ENCODE measurements at regions not wholly inside any gene's neighbourhood (a gene's known extent, or its start where the extent isn't known, plus 50 kb on each side); places are given as distances from the start of the nearest gene placed in this dataset.

- H3K27ac ChIP-seq (ENCODE audit: low read depth, low read length): no peak overlapping the region
- 94% methylated on average over 7 of the region's 9 CpGs; no CpG with 5 or more reads in 1 of the 2 experiments for WGBS, 2 experiments (ENCODE audit: extremely low coverage in 1 of 2, insufficient coverage in 1 of 2, insufficient read length in 1 of 2, insufficient replicate concordance in 2 of 2, low coverage in 1 of 2, low lambda C conversion rate in 2 of 2, missing lambda C conversion rate in 1 of 2)
- H3K36me3 ChIP-seq (ENCODE audit: control insufficient read depth in 2 of 4, insufficient read depth in 4 of 4, low read length in 3 of 4): no peaks in the 10 kb centered on the region
- no peak overlapping the region for H2BK20ac ChIP-seq (ENCODE audit: low read length)
- H2AFZ ChIP-seq (ENCODE audit: low read length): no peak overlapping the region
- no peak overlapping the region for H3K18ac ChIP-seq (ENCODE audit: extremely low read depth, low read length)
- no peaks in the 10 kb centered on the region for H3K4me1 ChIP-seq (replicated peaks in 1 of 4; ENCODE audit: control insufficient read depth in 3 of 4, insufficient read depth in 4 of 4, low read length in 3 of 4)
- ChIA-PET CTCF (ENCODE audit: partially characterized antibody) (interaction anchor here (1.2 kb wide), 1 partner anchor 999 kb away, joined by 3 read pairs; no protein-coding TSS in a partner anchor), POLR2A (ENCODE audit: partially characterized antibody) (no interaction called here)
- H3K56ac ChIP-seq (replicated peaks; ENCODE audit: insufficient read length, low read depth, low read length): no peak overlapping the region
- no peak overlapping the region for H3K4ac ChIP-seq (replicated peaks; ENCODE audit: insufficient read length, low read depth, low read length)
- H4K5ac ChIP-seq (ENCODE audit: insufficient read length, low read depth, low read length): no peak overlapping the region
- no peaks in the 10 kb centered on the region for H3K9me3 ChIP-seq (ENCODE audit: insufficient read depth in 2 of 2, low read depth in 1 of 2, low read length in 1 of 2)
- no peaks in the 10 kb centered on the region for H3K27me3 ChIP-seq (replicated peaks in 1 of 4; ENCODE audit: control insufficient read depth in 3 of 4, extremely low read depth in 1 of 4, insufficient read depth in 3 of 4, low read length in 3 of 4)
- no peaks in the 10 kb centered on the region for H3K79me2 ChIP-seq (ENCODE audit: control insufficient read depth in 1 of 2, insufficient read depth in 2 of 2, low read length in 2 of 2)
- peaks cover 0 to 2% of the 10 kb centered on the region in 2 experiments for H4K20me1 ChIP-seq (replicated peaks in 1 of 2; ENCODE audit: control insufficient read depth in 1 of 2, insufficient read depth in 2 of 2, low read length in 2 of 2)
- H3K23ac ChIP-seq (ENCODE audit: insufficient read length): no peak overlapping the region
- no peak overlapping the region for H4K8ac ChIP-seq (ENCODE audit: extremely low read depth, insufficient read depth, low read length)
- H3K9ac ChIP-seq (replicated peaks in 1 of 4; ENCODE audit: extremely low read depth in 1 of 4, low read depth in 3 of 4, low read length in 3 of 4): no peak overlapping the region
- no peak overlapping the region for H2BK15ac ChIP-seq (ENCODE audit: low read length)
- DNase-seq (ENCODE audit: low read depth in 1 of 2, low spot score in 2 of 2) (no peak), FAIRE-seq (no peak)
- H3K4me2 ChIP-seq (ENCODE audit: insufficient read depth in 1 of 2, low read depth in 2 of 2, low read length in 2 of 2): no peak overlapping the region
- H3K23me2 ChIP-seq (ENCODE audit: low read depth, low read length): no peaks in the 10 kb centered on the region
- H2AK5ac ChIP-seq (ENCODE audit: low read depth, low read length): no peak overlapping the region
- H2BK12ac ChIP-seq (ENCODE audit: low read depth, low read length): no peak overlapping the region
- no peak overlapping the region for H2BK5ac ChIP-seq (ENCODE audit: low read depth, low read length)
- H4K91ac ChIP-seq (replicated peaks; ENCODE audit: insufficient read length, low read length): no peak overlapping the region
- no peak overlapping the region for H3K14ac ChIP-seq (ENCODE audit: insufficient read length)
- H3K4me3 ChIP-seq (ENCODE audit: extremely low read depth in 1 of 4, insufficient read depth in 2 of 4, low read depth in 3 of 4, low read length in 4 of 4): no peak overlapping the region
- H3K79me1 ChIP-seq (ENCODE audit: low read depth, low read length): no peaks in the 10 kb centered on the region
- TF ChIP-seq TAF7 (optimal IDR thresholded peaks at IDR 0.05; ENCODE audit: borderline replicate concordance, low read depth, low read length): no peak
- TF ChIP-seq CTCF (IDR thresholded peaks at IDR 0.05; ENCODE audit: control extremely low read depth in 1 of 3, insufficient read depth in 1 of 3, low read depth in 1 of 3, low read length in 3 of 3): peak in 1 of 3 experiments; percentile 27; a peak in 2 of 4 replicates
- no peak for TF ChIP-seq ATF3 (IDR thresholded peaks at IDR 0.05; ENCODE audit: insufficient read depth, low read depth, low read length)
- no peak for TF ChIP-seq RFX5 (IDR thresholded peaks at IDR 0.05; ENCODE audit: borderline replicate concordance, low read depth, low read length)
- peak; percentile 67 to 70 for TF ChIP-seq RAD21 (IDR thresholded peaks at IDR 0.05 in 1 of 2, conservative IDR thresholded peaks at IDR 0.05 in 1 of 2; ENCODE audit: low read depth in 2 of 2, low read length in 2 of 2)
- H2BK120ac ChIP-seq (replicated peaks; ENCODE audit: low read depth, low read length): no peak overlapping the region
These were observed 141.3 kb downstream of the TRMT11 start for GRCh38 chr6:126127659-126128058.

All from H1 (cell line).